Right ventricle myocardium superior (tissue), 1 donor: ENCODE measurements at regions not wholly inside any gene's neighbourhood (a gene's known extent, or its start where the extent isn't known, plus 50 kb on each side); places are given as distances from the start of the nearest gene placed in this dataset.

Experiments used
- ATAC-seq: fragments of 200-7000 bp; cut with Tn5 transposase; one replicate; pipeline ENCODE4 v1.9.1; 2020; ENCODE audit warnings: mild to moderate bottlenecking; ENCODE audit not compliant: poor library complexity
- DNase-seq: peaks from one replicate; pipeline ENCODE4 v3.0.0-alpha.2; 2020
- intact Hi-C: fragments of 100-400 bp; cut with DNase I; formaldehyde crosslinking; loops from one replicate; pipeline ENCODE4 v1.11.2; 2022
- donor health status: DM: no; HTN: yes; CAD: no; lungs with severe emphysema.

GRCh38 chr9:86893811-86894490 lies 53.4 kb downstream of the GAS1 start:
- intact Hi-C loops, result no loop called here
- ATAC-seq (no peak), DNase-seq (no peak)

- intact Hi-C loops, result no loop called here
- DNase-seq, result no peak
- ATAC-seq, result no peak
Observed at GRCh38 chr9:86892576-86892975, 54.7 kb downstream of the GAS1 start.

GRCh38 chr9:86891886-86892437 lies 55.3 kb downstream of the GAS1 start:
- ATAC-seq (no peak), DNase-seq (no peak)
- intact Hi-C loops, result no loop called here

GRCh38 chr9:86891091-86891490 lies 56.2 kb downstream of the GAS1 start:
- no peak for DNase-seq
- no peak for ATAC-seq
- intact Hi-C loops, result no loop called here

DNA sequence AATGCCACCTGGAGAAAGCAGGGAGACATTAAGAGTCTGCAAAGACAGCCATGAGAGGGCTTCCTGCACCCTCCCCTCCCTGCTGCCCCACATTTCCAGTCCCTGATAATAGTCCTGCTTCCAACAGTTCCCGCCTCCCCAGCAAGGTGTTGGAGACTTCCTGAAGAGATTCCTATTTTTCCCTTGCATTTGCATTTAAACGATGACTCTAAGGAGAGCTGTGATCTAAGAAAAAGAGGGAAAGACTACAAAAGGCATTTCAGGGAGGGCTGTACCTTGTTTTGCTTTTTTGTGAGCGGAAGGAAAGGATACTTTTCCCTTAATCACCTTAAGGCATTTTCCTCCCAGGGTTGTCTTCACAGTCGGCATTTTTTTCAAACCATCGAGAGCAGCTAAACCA lies 62.1 kb downstream of the GAS1 start:
- DNase-seq, result no peak
- ATAC-seq, result no peak
- intact Hi-C loops, result no loop called here

- ATAC-seq, result no peak
- intact Hi-C loops, result no loop called here
- DNase-seq, result no peak
Observed at GRCh38 chr9:86876621-86877196, 70.6 kb downstream of the GAS1 start.

DNA sequence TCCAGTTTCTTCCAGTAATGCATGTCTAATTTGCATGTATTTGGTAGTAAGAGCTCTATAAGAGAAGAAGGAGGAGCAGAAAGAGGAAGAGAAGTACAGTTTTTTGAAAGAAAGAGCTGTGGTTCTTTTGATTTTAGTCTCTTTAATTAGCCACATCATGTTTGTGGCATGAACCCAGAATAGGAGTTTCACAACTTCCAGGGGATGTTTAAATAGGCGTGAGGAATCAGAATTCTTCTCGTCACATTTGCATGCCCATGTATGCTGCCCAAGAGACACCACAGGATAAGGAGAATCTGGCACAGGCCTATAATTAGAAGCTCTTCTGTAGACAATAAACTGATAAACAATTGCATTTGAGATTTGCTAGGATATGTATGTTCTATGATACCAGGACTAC lies 78.7 kb downstream of the GAS1 start:
- intact Hi-C loops, result no loop called here
- ATAC-seq (no peak), DNase-seq (no peak)

- DNase-seq, result no peak
- ATAC-seq, result no peak
- intact Hi-C loops, result no loop called here
Observed at GRCh38 chr9:86867804-86868313, 79.4 kb downstream of the GAS1 start.

GRCh38 chr9:86865952-86866351 lies 81.4 kb downstream of the GAS1 start:
- ATAC-seq, result no peak
- no peak for DNase-seq
- intact Hi-C loops, result no loop called here

- intact Hi-C loops, result no loop called here
- no peak for DNase-seq
- no peak for ATAC-seq
Observed at GRCh38 chr9:86860006-86860405, 87.3 kb downstream of the GAS1 start.

DNA sequence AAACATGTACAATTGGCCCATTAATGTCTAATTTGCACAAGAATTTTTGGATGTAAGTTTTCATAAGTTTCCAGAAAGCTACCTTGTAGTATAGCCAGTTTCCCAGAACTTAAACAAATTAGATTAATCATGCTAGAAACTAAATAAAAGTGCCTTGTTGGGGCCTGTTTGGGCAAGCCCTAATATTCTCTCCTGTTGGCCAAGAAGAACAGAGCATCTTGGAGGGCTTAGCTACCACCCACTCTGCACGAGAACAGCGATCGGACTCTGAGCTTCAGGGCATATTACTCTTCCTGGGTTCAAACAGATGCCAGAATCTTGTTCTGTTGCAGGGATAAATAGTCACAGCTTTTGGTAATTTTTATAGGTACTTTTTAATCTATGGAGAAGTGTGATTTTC lies 88.2 kb downstream of the GAS1 start:
- no peak for ATAC-seq
- intact Hi-C loops, result no loop called here
- DNase-seq, result no peak

- intact Hi-C loops, result no loop called here
- ATAC-seq (no peak), DNase-seq (no peak)
Observed at GRCh38 chr9:86858009-86858408, 89.3 kb downstream of the GAS1 start.

GRCh38 chr9:86856259-86856658 lies 91.0 kb downstream of the GAS1 start:
- DNase-seq, result no peak
- ATAC-seq, result no peak
- intact Hi-C loops, result no loop called here

DNA sequence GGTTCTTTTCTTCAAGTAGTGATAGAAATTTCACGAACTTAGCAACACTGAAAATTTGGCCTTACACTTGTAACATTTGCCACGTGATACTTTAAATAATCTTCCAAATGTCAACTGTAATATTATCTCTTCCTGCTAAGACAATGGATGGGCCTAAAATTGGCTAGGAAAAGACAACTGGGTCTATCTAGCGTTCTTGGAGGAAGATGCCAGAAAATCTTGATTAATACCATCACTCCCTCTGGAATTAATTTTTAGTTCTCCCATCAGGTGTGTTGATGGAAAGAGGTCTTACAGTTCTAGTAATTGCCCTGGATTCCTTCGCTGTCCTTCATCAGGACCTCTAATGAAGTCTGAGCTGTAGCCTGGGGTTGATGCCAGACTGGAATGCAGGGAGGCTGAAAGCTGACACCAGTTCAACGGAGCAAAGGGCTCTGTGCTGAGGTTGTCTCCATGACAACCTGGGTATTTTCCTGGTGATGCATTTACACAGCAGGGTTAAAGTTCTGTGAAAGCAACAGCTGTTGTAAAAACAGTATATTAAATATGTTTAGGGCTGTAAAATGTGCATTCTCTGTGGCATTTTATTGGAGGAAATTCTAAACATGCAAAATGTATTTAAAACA lies 92.3 kb downstream of the GAS1 start:
- DNase-seq (no peak), ATAC-seq (no peak)
- intact Hi-C loops, result no loop called here

DNA sequence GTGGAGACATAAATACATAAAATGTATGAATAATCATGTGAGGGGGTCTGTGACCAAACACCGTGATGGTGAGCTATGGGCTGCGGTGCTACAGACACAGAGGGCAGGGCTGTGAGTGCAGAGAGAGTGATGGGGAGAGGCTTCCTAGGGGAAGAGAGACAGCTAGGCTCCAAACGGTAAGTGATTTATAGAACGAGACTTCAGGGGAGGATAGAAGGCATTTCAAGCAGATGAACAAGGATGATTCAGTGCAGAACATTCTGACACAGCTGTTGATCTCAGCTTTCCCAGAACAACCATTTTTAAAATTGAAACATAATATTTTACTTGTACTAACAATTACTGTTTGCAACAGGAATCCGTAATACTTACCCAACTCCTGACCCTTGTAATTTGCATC lies 100.7 kb downstream of the GAS1 start:
- intact Hi-C loops, result no loop called here
- DNase-seq (no peak), ATAC-seq (no peak)

GRCh38 chr9:86843206-86843605 lies 104.1 kb downstream of the GAS1 start:
- DNase-seq (no peak), ATAC-seq (peak; percentile 19)
- intact Hi-C loops, result no loop called here

DNA sequence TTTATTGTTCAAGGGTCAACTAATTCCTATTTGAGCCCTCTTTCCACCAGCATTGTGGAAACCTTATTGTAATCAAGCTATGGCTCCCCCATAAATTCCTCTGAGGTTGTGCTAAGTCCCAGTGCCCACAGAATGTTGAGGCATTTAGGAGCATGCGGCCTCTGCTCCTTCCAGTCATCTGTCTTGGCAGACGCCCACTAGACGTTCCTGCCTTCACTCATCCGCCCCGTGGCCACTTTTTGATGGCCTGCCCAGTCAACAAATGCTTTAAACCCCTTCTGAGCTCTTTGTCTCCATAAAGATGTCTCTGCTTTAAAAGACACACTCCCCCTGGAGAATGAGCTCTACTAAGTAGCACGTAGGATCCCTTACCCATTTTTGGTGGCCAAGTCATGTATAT lies 104.7 kb downstream of the GAS1 start:
- intact Hi-C loops, result no loop called here
- DNase-seq (no peak), ATAC-seq (no peak)

- ATAC-seq (peak; percentile 45), DNase-seq (no peak)
- intact Hi-C loops, result no loop called here
Observed at GRCh38 chr9:86839522-86839921, 107.8 kb downstream of the GAS1 start.

DNA sequence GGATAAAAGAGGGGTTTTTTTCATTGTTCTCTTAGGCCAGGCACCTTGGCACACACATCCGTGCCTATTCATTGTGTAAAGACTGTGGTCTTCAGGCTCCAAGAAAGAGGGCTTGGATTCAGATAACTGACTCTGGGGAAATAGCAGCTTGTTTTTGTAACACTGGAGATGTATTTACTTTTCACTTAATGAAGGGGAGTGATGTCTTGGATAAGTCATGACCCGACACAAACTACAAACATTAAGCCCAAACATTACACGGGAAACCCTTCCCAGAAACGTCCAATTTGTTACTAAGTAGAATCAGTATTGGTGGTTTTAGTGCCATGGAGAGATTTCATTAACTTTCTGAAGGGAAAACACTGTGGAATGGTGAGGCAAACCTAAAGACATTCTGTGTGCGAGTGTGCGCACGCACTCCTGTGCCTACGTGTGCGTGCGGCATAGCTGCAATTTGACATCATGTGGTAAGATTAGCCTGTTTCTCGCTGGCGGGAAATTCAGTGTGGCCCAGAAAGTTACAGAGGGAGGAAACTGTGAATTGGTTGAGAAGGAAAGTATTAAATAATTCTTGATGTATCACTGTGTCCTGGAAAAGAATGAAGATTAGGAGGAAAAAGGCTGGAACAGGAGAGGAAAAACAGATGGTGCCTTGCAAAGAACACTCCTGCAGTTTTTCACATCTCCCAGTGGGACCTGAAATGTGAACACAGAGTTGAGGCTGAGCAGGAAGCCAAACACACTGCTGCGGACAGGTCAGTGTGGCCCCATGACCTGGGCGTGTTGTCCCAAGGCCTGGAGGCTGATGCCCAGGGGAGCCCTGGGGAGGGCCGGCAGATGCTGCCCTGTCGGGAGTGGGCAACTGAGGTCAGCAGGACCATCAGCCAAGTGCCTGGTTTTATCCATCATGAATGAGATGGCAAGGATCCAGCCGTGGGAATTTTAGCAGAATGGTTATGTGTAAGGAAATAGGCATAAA lies 108.5 kb downstream of the GAS1 start:
- peak; percentile 77 for DNase-seq
- peak; percentile 91 for ATAC-seq
- intact Hi-C loops, result no loop called here
